HG03354 (cell line): ENCODE measurements at regions not wholly inside any gene's neighbourhood (a gene's known extent, or its start where the extent isn't known, plus 50 kb on each side); places are given as distances from the start of the nearest gene placed in this dataset.
"Not testable (repeated sequence)": the region's sequence is repeated elsewhere in the genome, so short reads cannot be mapped to it uniquely, and the experiment has no call there.

Experiments
- ATAC-seq: cut with Tn5 transposase; IDR thresholded peaks from one replicate; pipeline ENCODE4 v1.9.1; 2021; ENCODE audit warnings: mild to moderate bottlenecking; ENCODE audit not compliant: unreplicated experiment, poor library complexity, severe bottlenecking

DNA sequence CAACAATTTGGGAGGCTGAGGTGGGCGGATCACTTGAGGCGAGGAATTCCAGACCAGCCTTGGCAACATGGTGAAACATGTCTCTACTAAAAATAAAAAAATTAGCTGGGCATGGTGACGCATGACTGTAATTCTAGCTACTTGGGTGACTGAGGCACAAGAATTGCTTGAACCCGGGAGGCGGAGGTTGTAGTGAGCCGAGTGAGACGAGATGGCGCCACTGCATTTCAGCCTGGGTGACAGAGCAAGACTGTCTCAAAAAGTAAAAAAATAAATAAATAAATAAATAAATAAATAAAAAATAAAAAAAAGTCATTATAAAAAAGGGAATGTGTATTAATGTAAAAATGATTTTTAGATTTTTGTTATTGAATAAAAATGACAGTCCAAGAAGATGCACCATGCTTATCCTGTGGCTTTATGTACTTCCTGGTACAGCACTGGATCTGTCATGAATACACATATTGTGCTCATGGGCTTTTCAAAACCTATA lies 658.8 kb upstream of the LRRN3 start:
- no peak for ATAC-seq

DNA sequence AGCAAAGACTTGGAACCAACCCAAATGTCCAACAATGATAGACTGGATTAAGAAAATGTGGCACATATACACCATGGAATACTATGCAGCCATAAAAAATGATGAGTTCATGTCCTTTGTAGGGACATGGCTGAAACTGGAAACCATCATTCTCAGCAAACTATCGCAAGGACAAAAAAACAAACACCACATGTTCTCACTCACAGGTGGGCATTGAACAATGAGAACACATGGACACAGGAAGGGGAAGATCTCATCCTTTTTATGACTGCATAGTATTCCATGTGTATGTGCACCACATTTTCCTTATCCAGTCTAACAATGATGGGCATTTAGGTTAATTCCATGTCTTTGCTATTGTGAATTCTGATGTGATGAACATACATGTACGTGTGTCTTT lies 652.0 kb upstream of the LRRN3 start:
- ATAC-seq: not testable (repeated sequence)

DNA sequence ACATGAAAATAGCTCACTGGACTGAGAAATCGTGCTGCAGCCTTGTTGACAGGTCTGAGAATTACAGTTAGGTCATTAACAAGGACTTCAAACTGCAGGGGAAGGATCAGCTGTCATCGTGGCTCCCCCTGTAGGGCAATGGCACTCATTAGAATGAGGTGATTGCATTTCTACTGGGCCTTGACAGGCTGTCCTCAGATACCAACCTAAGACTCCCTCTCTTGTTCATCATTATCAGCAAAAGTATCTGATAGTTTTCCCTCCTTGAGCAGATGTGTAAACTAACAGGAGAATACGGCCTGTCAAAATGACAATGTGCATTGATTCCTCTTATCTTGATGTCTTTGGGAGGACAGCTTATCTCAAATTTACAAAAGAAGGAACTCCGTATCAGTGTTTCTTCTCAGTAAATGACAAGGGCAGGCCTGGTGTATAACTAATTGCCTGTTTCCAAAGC lies 648.5 kb upstream of the LRRN3 start:
- no peak for ATAC-seq

DNA sequence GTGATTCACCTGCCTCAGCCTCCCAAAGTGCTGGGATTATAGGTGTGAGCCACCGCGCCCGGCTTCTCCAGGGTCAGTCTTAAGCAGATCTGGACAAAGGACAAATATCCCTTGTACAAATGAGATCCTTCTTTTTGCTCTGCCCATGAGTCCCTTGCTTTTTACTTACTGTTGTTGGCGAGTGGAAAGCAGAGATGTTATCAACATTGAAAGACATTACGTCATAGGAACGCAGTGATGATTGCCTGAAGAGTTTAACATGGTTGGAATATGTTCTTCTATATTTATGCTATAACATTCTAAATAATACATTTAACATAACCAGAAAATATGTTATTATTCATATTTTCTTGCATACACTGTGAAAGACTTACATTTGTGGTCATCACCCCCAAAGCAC lies 644.3 kb upstream of the LRRN3 start:
- no peak for ATAC-seq

DNA sequence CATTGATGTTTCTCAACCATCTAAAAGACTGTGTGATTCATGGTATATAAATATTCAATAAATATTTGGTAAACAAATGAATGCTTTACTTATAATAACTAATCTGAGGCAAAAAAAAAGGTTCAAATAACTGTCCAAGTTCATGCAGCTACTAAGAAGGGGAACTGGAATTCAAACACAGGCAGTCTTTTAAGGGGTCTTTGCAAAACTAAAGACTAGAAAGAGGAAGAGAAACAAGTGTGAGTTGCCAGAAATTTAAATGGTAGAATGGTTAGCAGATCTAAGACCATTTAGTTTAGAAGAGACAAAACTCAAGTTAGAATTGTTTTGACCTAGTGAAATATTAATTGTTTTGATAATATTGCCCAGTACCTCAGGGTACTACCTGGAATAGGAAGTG lies 642.0 kb upstream of the LRRN3 start:
- ATAC-seq: no peak

DNA sequence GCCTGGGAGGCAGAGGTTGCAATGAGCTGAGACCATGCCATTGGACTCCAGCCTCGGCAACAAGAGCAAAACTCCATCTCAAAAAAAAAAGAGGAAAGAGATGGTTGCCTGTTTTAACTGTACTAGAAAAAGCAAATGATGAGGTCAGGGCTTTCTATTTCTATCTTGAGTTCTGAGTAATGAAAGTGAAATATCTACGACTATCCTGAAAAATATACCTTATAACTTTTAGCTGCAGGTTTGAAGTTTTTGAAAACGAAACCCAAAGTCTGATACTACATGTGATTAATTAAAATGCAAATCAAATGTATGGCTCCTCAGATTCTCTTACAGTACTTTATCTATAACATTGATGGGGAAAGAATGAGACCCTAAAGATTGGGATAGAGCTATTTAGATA lies 636.2 kb upstream of the LRRN3 start:
- ATAC-seq: no peak

DNA sequence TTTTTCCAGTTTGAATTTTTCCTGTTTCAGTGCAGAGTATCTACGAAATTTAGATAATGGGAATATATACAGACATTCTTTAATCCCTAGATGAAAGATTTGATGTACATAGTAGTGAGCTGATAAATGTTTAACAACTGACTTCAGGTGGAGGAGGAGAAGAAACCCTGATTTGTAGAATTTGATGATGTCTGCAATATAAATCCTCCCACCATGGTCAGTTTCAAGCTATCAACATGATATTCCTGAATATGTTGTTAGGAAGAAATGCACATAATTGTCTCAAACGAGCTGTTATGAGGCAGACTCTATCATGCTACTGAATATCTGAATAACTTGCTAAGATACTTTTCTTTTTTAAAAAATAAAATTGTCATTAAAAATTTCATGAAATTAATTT lies 629.3 kb upstream of the LRRN3 start:
- no peak for ATAC-seq

DNA sequence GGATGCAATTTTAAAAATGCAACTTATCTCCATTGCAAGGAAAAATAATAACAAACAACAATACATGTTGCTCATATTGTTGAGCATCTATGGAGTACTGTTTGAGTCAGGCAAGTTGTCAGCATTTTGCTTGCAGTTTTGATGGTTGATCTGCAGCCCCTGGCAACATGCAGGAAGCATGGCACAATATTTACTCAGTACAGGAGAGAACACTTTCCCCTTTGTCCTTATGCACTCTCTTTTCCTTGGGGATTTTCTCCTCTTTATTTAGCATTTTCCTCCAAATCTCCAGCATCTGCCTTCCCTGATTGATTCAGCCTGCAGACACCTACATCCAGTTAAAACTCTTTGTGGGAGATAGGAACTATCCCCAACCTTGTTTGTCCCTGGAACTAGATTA lies 620.5 kb upstream of the LRRN3 start:
- ATAC-seq: no peak

DNA sequence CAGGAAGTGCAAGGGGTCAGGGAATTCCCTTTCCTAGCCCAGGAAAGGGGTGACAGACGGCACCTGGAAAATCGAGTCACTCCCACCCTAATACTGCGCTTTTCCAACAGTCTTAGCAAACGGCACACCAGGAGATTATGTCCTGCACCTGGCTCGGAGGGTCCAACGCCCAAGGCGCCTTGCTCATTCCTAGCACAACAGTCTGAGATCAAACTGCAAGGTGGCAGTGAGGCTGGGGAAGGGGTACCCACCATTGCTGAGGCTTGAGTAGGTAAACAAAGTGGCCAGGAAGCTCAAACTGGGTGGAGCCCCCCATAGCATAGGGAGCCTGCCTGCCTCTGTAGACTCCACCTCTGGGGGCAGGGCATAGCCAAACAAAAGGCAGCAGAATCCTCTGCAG lies 618.5 kb upstream of the LRRN3 start:
- not testable (repeated sequence) for ATAC-seq

DNA sequence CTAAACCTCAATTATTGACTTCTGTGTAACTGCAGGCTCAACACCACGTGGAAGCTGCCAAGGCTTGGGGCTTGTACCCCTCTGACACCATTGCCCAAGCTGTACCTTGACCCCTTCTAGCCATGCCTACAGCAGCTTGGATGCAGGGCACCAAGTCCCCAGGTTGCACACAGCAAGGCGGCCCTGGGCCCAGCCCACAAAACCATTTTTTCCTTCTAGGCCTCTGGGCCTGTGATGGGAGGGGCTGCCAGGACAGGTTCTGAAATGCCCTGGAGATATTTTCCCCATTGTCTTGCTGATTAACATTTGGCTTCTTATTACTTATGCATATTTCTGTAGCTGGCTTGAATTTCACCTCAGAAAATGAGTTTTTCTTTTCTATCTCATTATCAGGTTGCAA lies 610.0 kb upstream of the LRRN3 start:
- no peak for ATAC-seq

DNA sequence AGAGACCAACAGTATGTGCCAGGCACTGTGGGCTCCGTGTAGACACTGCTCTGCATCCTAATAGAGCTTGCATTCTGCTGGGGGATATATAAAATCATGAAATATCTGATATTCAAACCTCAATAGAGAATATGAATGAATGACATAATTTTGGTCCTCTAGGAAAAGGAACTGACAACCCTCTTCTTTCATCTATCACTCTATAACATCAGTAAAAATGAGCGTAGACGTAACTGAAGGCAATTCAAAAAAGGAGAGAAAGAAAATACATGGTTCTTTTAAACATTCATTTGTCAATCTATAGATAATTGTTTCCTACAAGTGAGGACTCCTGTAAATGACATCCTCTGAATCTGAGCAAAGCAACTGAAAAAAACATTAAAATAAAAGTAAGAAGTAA lies 607.4 kb upstream of the LRRN3 start:
- ATAC-seq: no peak

DNA sequence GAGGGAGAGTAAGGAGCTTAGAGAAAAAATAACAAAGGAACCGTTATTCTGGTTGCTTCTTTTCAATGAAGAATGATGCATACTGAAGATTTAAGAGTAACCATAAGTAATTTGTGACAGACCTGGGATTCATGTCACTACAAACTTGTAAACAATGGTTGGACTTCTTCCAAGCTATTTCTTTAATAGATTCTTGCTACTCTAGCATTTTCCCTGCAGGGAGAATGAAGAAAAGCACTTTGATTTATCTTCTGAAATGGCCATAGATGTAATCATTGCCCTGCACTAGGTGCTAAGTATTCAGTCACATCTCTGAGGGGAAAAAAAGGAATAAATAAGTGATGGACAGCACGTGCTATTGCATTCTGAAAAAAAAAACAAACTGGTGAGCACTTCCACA lies 606.6 kb upstream of the LRRN3 start:
- ATAC-seq: no peak

DNA sequence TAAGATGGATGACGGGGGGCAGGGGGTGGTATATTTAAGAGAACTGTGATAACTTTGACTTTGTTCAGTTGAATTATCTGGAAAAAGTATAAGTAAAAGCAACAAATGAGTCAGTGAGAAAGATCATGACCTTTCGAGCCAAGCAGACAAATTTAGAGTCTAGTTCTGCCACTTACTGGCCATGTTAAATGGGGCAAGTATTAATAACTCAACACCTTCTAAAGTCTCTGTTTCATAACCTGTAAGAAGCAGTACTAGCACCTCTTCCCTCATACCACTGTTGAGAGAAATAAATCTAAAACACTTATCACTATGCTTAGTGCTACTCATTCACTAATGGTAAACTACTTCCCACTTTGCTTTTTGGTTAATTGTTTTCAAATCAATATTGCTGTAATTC lies 604.4 kb upstream of the LRRN3 start:
- ATAC-seq: no peak

DNA sequence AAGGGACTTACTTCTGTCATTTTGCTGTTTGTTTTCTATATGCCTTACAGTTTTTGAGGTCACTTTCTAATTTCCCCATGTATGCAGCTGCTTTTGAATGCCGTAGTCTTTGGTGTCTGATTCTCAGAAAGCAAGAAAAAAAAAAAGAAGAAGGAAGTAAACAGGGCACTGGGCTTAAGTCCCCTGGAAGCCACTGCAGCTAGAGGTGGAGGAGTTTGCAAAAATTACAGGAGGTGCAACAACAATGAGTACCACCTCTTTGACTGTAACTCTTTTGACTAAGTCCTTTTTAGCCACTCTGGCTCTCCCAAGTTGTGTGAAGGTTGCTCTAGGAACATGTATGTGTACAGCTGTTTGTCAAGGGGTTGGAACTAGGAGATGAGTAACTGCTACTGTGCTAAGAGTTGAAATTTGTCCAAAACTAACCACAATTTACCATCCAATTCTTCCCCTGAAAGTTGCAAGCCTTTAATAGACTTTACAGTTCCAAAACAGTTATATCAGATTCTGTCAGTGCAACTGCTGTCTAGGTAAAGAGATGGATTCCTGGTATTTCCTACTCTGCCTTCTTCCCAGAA lies 588.0 kb upstream of the LRRN3 start:
- ATAC-seq: no peak

DNA sequence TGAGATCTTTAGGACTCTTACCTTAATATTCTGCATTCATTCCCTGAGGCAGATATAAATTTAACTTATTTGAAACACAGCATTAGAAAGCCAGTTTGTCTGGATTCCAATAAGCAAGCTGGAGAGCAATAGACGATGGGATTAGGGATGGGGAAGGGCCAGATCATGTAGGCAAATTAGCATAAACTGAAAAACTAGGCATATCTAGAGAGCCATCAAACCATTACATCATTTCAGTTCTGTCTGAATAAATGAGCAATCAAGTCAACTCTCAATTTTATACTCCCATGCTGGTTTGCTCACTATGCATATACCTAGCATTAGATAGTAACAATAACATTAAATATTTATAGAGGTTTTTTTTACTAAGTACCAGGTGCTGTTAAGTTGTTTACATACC lies 583.6 kb upstream of the LRRN3 start:
- no peak for ATAC-seq

DNA sequence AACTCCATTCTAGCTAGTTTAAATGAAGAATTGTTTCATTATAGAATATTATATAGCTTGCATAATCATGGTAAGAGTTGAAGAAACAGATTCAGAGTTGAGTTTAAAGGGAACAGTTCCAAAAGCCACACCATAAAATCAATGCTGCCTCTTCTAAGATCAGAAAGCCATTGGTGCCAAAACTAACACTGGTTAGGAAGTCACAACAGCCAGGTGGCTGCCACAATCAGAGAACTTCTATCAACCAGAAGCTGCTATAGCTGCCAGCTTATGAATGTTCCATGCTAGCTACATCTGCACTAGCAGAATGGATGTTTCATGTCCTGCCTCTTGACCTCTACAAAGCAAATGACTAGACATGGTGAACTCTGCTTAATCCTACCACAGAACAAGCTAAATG lies 583.1 kb upstream of the LRRN3 start:
- no peak for ATAC-seq

DNA sequence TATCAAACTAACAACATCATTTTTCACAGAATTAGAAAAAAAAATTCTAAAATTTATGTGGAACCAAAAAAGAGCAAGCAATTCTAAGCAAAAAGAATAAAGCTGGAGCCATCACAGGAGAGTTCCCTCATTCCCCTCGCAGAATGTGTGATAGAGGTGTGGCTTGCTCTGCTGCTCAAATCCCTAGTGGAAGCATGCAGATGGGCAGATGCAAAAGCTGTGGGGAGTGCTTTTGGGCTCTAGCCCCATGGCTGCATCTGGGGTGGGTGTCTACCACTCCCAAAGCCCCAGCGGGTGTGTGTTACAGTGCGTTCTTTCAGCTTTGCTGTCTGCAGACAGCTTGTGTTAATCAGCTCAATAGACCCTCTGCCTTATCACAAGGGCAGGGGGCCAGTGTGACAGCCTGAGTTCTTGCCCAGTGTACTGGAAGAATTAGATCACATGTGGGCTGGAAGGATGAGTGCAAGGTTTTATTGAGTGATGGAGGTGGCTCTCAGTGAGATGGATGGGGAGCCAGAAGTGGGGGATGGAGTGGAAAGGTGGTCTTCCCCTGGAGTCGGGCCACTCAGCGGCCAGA lies 575.9 kb upstream of the LRRN3 start:
- not testable (repeated sequence) for ATAC-seq

DNA sequence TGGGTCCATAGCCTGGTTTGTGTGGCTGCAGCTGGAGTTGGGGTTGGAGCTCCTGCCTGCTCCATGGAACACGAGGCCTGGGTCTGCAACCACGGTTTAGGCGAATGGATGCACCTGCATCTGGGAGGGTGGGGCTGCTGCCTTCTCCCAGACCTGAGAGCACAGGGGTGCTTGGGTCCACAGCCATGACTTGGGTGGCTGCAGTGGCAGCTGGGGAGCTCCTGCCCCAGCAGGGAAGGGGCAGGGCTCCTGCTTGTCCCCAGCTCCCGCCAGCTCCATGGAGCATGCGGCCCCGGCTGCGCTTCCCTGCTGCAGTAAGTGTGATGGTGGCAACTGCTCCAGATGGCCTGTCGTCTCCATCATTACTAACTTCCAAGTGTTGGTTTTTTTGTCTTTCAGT lies 571.1 kb upstream of the LRRN3 start:
- ATAC-seq: no peak

DNA sequence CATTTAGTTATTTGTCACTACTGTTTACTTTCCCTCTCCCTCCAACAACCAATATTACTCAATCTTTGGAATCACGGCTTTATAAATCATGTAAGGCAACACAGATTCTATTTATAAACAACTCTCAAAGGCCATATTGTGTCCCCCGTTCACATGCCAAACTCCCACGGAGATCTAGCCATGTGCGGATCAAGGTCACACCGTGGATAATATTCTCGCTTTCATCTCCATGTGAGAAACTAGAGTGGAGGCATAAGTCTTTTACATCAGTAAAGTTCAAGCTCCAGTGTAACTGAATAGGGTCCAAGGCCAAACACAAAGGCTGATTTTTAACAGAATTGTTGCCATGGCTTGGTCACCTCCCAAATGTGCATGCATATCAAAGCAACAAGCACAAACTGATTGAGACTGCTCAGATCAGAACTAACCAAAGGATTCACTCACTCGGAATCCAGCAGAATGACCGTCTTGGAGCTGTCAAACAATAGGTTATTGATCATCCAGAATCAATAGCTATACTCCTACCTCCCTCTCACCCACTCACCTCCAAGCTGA lies 569.5 kb upstream of the LRRN3 start:
- ATAC-seq: no peak

DNA sequence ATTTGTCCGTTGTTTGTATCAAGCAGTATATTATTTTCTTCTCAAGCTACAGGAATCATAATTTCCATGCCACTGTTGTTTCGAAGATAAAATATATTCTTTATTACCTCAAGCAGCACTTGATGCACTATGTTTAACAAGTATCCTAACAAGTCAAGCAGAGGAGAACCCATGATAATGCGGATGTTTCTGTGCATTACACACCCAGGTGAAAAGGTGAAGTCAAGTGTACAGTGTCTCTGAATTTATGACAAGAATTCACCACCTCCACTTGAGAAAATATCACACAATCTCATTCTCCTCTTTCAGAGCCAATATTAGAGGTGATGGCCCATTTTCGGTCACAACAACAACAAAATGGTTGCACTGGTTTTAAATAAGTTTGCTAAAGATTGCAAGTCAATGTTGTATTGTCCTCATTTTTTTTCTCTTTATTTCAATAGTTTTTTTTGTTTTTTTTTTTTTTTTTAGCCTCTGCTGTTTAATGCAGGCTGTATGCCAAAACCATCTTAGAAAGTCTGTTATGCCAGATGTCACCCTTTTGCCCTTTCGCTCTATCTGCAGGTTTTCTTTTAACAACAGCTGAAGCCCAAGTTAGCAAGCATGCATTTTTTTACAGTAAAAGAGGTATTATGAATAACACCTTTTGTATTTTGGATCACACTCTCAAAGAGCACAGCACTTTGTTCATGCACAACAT lies 568.7 kb upstream of the LRRN3 start:
- no peak for ATAC-seq

DNA sequence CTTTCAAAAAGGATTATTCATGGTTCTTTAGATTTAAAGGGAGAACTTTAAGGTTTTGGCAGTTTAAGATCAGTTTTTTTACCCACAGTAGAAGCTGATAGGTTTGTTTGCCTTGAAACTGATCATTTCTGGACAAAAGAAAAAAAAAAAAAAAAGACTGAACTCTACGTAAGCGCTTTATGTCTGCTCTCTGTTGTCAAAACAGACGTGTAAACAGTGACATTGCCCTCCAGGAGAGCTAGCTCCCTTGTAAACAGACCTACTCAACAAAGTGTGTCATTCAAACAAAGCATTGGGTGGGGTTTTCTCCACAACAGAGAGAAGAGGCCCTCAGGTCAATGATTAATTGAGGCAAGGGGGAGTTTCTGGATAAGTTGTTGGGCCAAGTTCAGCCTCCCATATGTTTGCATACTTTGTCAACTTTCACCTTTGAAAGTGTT lies 568.1 kb upstream of the LRRN3 start:
- ATAC-seq: no peak
